OCI-LY3 (cell line): ENCODE measurements at regions not wholly inside any gene's neighbourhood (a gene's known extent, or its start where the extent isn't known, plus 50 kb on each side); places are given as distances from the start of the nearest gene placed in this dataset.

ENCODE experiments used
- H2AFZ ChIP-seq: fragments of 200-600, 300-600 bp; shearing (Covaris generic); 2 replicates; pipeline ENCODE4 v1.6.0; 2014; ENCODE audit warnings: antibody characterized with exemption, low read depth, low read length
- H3K27ac ChIP-seq: fragments of 200-600, 300-600 bp; sonication (generic); 2 replicates; pipeline ENCODE4 v1.5.1; 2014; ENCODE audit warnings: mild to moderate bottlenecking, low read length, moderate library complexity, mixed read lengths
- H3K27me3 ChIP-seq: fragments of 200-600, 300-600 bp; sonication (generic); 2 replicates; pipeline ENCODE4 v1.6.1; 2014; ENCODE audit warnings: low read depth, low read length, mixed read lengths
- H3K36me3 ChIP-seq: fragments of 200-600, 300-600 bp; sonication (generic); replicated peaks from 2 replicates; pipeline ENCODE3; 2014; ENCODE audit warnings: low read depth, low read length, mixed read lengths
- H3K4me1 ChIP-seq: fragments of 300-600, 200-600 bp; sonication (generic); 2 replicates; pipeline ENCODE4 v1.6.1; 2014; ENCODE audit warnings: low read length, mixed read lengths
- H3K4me2 ChIP-seq: fragments of 200-600, 300-600 bp; sonication (generic); 2 replicates; pipeline ENCODE4 v1.6.1; 2014; ENCODE audit warnings: low read length, mixed read lengths
- H3K4me3 ChIP-seq: fragments of 300-600, 200-600 bp; sonication (generic); 2 replicates; pipeline ENCODE4 v1.5.1; 2014; ENCODE audit warnings: antibody characterized with exemption, mild to moderate bottlenecking, low read length, moderate library complexity
- H3K79me2 ChIP-seq: fragments of 300-600, 200-600 bp; shearing (Covaris generic); 2 replicates; pipeline ENCODE4 v1.6.1; 2014; ENCODE audit warnings: mild to moderate bottlenecking, low read length, mixed read lengths
- H3K9ac ChIP-seq: fragments of 300-600, 200-600 bp; shearing (Covaris generic); 2 replicates; pipeline ENCODE4 v1.6.0; 2014; ENCODE audit warnings: mild to moderate bottlenecking, low read length, moderate library complexity
- H3K9me3 ChIP-seq: fragments of 200-600, 300-600 bp; shearing (Covaris generic); 2 replicates; pipeline ENCODE4 v1.6.1; 2014; ENCODE audit warnings: low read length, mixed read lengths; ENCODE audit not compliant: insufficient read depth
- H4K20me1 ChIP-seq: fragments of 200-600, 300-600 bp; sonication (generic); 2 replicates; pipeline ENCODE4 v1.6.1; 2016; ENCODE audit warnings: low read length, mixed read lengths; ENCODE audit not compliant: insufficient read depth
- EZH2phosphoT487 ChIP-seq: fragments of 200-600 bp; shearing (Covaris generic); IDR thresholded peaks from 2 replicates; pipeline ENCODE4 v1.6.1; 2018; ENCODE audit warnings: antibody characterized with exemption, mixed run types, low read depth
- TF ChIP-seq, protein P1 (sequence below): fragments of 200-600, 300-600 bp; sonication (generic); IDR thresholded peaks from 2 replicates; pipeline ENCODE4 v1.5.1; 2014; ENCODE audit warnings: antibody characterized with exemption, low read length, low read depth

DNA sequence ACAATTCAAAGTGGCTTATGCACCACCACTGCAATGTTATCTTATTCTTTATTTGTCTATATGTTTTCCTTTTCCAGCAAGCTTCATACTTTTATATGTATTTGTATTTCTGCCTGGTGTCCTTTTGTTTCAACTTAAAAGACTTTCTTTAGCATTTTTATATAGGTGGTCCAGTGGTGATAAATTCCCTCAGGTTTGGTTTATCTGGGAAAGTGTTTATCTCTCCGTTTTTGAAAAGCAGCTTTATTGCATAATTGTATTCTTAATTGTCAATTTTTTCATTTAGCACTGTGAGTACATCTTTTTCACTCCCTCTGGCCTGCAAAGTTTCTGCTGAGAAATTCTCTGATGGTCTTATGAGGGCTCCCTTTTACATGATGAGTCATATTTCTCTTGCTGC is 479.0 kb upstream of the GRID2 start:
- H3K4me2 ChIP-seq, result no peak overlapping the region
- no peaks in the 10 kb centered on the region for H3K36me3 ChIP-seq
- H3K27ac ChIP-seq, result no peak overlapping the region
- TF ChIP-seq, protein P1, sequence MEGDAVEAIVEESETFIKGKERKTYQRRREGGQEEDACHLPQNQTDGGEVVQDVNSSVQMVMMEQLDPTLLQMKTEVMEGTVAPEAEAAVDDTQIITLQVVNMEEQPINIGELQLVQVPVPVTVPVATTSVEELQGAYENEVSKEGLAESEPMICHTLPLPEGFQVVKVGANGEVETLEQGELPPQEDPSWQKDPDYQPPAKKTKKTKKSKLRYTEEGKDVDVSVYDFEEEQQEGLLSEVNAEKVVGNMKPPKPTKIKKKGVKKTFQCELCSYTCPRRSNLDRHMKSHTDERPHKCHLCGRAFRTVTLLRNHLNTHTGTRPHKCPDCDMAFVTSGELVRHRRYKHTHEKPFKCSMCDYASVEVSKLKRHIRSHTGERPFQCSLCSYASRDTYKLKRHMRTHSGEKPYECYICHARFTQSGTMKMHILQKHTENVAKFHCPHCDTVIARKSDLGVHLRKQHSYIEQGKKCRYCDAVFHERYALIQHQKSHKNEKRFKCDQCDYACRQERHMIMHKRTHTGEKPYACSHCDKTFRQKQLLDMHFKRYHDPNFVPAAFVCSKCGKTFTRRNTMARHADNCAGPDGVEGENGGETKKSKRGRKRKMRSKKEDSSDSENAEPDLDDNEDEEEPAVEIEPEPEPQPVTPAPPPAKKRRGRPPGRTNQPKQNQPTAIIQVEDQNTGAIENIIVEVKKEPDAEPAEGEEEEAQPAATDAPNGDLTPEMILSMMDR, result no peak
- no peak for TF ChIP-seq EZH2phosphoT487
- no peak overlapping the region for H3K4me3 ChIP-seq
- no peak overlapping the region for H3K9ac ChIP-seq
- H3K4me1 ChIP-seq, result no peaks in the 10 kb centered on the region
- H3K79me2 ChIP-seq, result no peaks in the 10 kb centered on the region
- no peaks in the 10 kb centered on the region for H3K27me3 ChIP-seq
- peaks cover 4% of the 10 kb centered on the region; the same call in 1 of the 2 replicates for H3K9me3 ChIP-seq
- H4K20me1 ChIP-seq, result no peaks in the 10 kb centered on the region
- no peak overlapping the region for H2AFZ ChIP-seq

GRCh38 chr4:91826186-91826585 is 477.6 kb upstream of the GRID2 start:
- no peak overlapping the region for H2AFZ ChIP-seq
- H3K9ac ChIP-seq, result no peak overlapping the region
- TF ChIP-seq, protein P1, result no peak
- TF ChIP-seq EZH2phosphoT487, result no peak
- H3K27ac ChIP-seq, result no peak overlapping the region
- no peaks in the 10 kb centered on the region for H4K20me1 ChIP-seq
- no peak overlapping the region for H3K4me3 ChIP-seq
- no peak overlapping the region for H3K4me2 ChIP-seq
- H3K27me3 ChIP-seq, result no peaks in the 10 kb centered on the region
- no peaks in the 10 kb centered on the region for H3K79me2 ChIP-seq
- H3K4me1 ChIP-seq, result no peaks in the 10 kb centered on the region
- H3K9me3 ChIP-seq, result peaks cover 4% of the 10 kb centered on the region; the same call in 1 of the 2 replicates
- no peaks in the 10 kb centered on the region for H3K36me3 ChIP-seq

- TF ChIP-seq EZH2phosphoT487, result no peak
- TF ChIP-seq, protein P1, result no peak
- no peak overlapping the region for H3K4me2 ChIP-seq
- H3K36me3 ChIP-seq, result no peaks in the 10 kb centered on the region
- no peaks in the 10 kb centered on the region for H3K4me1 ChIP-seq
- no peak overlapping the region for H3K9ac ChIP-seq
- no peak overlapping the region for H2AFZ ChIP-seq
- no peak overlapping the region for H3K27ac ChIP-seq
- no peaks in the 10 kb centered on the region for H3K79me2 ChIP-seq
- H3K27me3 ChIP-seq, result no peaks in the 10 kb centered on the region
- H3K4me3 ChIP-seq, result no peak overlapping the region
- H4K20me1 ChIP-seq, result no peaks in the 10 kb centered on the region
- H3K9me3 ChIP-seq, result peaks cover 11% of the 10 kb centered on the region; the same call in 1 of the 2 replicates
Observed at GRCh38 chr4:91827914-91828313, 475.9 kb upstream of the GRID2 start.

DNA sequence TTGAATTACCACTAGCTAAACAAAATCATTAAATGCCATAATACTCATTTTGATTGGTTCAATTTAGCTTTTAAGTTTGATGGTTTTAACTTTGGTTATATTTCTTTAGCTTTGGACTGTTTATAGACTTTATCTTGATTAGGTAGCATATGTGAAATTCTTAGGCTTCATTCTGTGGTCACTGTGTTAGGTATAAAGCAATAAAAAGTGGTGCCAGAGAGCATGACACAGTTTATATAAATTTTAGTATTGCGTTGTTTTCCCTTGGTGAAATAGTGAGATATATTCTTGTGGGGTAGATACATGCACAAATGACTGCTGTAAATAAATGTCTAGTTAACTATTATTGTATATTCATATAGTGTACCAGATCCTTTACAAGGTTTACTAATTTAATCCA is 474.2 kb upstream of the GRID2 start:
- Histone ChIP-seq H2AFZ (no peak overlapping the region), H3K36me3 (peaks cover 7% of the 10 kb centered on the region), H4K20me1 (no peaks in the 10 kb centered on the region), H3K4me2 (no peak overlapping the region), H3K79me2 (no peaks in the 10 kb centered on the region), H3K27ac (no peak overlapping the region), H3K9me3 (peaks cover 18% of the 10 kb centered on the region; the same call in 1 of the 2 replicates), H3K4me1 (no peaks in the 10 kb centered on the region), H3K27me3 (no peaks in the 10 kb centered on the region), H3K4me3 (no peak overlapping the region), H3K9ac (no peak overlapping the region)
- TF ChIP-seq, protein P1, result no peak
- no peak for TF ChIP-seq EZH2phosphoT487
